NT2/D1 (cell line): ENCODE measurements at regions not wholly inside any gene's neighbourhood (a gene's known extent, or its start where the extent isn't known, plus 50 kb on each side); places are given as distances from the start of the nearest gene placed in this dataset.

ENCODE experiments used
- YY1 ChIP-seq: IDR thresholded peaks from 2 replicates; pipeline ENCODE4 v1.6.1; 2011; ENCODE audit not compliant: insufficient read length, insufficient read depth
- ZNF274 ChIP-seq: IDR thresholded peaks from 2 replicates; pipeline ENCODE4 v1.6.1; 2011; ENCODE audit warnings: mild to moderate bottlenecking, low read depth, low read length

DNA sequence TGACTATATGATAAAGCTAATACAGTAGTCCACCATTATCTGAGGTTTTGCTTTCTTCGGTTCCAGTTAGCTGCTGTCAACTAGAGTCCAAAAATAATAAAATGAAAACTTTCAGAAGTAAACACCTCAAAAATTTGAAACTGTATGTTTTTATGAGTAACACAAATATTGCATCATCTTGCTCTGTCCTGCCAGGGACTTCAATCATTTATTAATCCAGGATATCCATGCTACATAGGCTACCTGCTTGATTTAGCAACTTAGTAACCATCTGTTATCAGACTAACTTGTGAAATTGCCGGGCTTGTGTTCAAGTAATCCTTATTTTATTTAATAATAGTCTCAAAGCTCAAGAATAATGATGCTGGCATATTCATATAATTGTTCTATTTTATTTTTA is 1537.8 kb upstream of the PABPC4L start:
- TF ChIP-seq ZNF274 (no peak), YY1 (no peak)
